GM19463 (cell line): ENCODE measurements at regions not wholly inside any gene's neighbourhood (a gene's known extent, or its start where the extent isn't known, plus 50 kb on each side); places are given as distances from the start of the nearest gene placed in this dataset.
"Not testable (repeated sequence)": the region's sequence is repeated elsewhere in the genome, so short reads cannot be mapped to it uniquely, and the experiment has no call there.

Source experiments
- ATAC-seq: cut with Tn5 transposase; IDR thresholded peaks from one replicate; pipeline ENCODE4 v1.9.1; 2021; ENCODE audit warnings: mild to moderate bottlenecking, moderate library complexity; ENCODE audit not compliant: unreplicated experiment

DNA sequence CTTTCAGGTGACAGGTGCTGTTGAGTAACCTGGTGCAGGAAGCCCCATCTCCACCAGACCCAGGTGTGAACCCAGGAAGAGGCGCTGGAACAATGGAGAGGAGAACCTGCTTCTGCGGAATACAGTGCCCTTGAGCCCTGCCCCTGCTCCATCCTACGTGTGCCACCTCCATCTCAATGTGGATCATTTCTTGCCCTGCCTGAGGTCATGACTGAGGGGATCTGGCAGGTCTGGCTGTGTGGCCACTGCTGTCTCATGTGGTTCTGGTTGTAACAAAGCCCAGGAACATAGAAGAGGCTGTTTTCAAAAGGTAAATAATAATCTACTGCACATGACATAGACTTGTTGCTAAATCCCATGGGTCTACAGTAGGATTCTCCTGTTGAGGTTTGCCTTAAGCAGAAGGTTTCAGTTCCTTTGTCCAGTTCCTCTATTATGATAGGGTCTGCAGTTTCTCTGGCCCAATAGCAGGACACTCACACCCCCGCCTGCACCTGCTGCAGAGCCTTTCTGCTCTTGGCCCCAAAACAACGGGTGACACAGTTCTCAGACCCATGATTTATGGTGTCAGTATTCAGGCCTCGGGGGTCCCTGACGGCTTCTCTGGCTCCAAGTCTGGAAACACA is 113.5 kb upstream of the IGLL5 start:
- no peak for ATAC-seq

GRCh38 chr22:22774762-22775161 is 112.9 kb upstream of the IGLL5 start:
- ATAC-seq: not testable (repeated sequence)

DNA sequence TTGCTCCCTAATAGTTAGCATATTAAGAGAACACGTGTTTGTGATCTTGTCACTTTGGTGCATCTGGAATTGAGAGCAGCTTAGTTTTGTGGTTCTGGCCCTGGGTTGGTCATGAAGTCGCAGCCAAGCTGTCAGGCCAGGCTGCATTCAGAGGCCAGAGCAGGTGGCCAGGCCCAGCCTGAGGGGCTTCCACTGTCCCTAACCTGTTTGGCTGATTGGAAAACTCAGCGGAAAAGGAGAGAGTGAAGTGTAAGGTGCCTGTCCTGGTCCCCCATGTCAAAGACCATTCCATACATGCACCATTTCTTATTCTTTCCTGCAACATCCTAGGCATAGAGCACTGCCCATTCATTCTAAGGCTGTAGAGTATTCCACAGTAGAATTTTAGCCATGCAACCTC is 111.5 kb upstream of the IGLL5 start:
- no peak for ATAC-seq

DNA sequence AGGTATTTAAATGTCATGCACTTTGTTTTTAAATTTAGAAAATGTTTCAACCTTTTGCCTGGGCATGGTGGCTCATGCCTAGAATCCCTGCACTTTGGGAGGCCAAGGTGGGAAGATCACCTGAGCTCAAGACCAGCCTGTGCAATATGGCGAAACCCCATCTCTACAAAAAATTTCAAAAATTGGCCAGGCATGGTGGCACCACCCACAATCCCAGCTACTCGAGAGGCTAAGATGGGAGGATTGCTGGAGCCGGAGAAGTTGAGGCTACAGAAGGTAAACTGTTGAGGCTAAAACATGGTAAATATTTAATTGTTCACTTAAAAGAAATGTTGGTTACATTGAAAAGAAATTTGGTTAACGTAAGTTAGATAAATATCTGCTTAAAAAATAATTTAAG is 108.4 kb upstream of the IGLL5 start:
- no peak for ATAC-seq

DNA sequence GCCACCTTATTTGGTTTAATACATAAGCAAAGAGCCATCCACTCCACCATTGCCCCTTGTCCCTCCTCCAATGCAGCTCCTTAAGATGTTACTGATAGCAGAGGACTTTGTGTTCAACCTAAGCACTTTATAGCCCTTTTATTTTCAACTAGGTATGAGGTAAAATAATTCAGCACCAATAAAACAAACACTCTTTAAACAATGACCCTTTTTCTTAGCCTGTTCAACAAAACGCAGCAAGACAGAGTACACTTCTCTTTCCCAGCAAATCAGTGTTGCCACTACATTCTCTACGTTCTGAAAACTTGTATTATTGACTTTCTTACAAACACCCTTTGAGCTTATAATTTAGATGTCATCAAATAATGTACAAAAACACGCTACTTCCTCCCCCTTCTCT is 104.0 kb upstream of the IGLL5 start:
- no peak for ATAC-seq

DNA sequence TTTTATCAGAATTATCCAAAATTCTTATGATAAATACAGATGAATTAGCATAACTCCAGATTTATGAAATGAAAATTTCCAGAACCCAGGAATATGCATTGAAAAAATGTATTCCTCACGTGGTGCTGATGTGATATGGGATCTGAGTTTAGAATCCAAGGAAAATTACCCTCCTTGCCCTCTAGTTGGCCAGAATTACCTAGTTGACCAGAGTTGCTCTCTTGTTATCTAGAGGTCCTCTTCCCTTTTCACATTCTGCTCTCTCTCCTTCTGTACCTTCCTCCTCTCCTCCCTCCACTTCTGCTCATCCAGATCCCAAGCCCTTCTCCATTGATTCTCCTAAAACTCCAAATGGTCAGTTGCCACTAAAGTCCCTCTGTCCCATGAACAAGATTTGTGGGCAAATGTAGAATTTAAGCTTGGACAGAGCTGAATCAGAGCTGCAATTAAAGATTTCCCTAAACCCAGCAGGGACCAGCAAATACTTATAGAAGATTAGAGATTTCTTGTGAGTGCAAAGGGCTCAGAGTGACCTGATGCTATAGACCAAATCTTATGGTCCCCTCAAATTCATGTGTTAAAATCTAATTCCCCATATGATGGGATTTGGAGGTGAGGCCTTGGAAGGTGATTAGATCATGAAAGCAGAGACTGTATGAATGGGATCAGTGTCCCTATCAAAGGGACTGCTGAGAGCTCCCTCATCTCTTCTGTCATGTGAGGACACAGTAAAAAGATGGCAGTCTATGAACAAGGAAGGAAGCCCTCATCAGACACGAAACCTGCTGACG is 103.2 kb upstream of the IGLL5 start:
- ATAC-seq: no peak

DNA sequence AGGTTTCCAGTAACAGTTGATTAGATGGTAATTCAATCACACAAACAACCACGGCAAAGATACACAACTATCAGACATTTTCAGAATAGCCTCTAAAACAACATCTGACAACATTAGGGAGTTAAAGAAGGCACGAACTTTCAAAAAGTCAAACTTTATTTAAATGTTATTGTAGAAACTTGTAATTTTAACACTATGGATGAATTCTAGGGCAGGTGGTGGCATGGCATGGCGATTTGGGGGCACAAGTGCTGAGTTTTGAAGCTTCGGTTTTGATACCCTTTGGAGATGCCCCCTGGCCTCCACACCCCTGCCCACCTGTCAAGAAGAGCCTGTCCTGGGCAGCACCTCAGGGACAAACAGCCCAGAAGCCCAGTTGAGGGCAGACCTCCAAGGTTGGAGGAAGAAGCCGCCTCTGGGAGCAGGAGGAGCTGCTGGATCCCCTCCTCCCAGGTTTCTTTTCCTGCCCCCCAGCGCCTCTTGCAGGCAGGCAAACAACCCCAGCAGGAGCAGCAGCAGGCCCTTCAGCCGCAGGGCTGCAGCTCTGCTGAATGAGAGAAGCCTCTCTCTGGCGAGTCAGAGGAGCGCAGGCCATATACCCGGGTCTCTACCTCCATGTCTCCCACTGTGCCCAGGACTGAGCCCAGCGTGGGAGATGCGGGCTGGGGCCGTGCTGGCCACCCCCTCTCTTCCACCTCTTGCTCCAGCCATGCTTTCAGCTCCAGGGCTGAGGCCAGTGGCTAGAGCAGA is 102.1 kb upstream of the IGLL5 start:
- ATAC-seq: no peak

DNA sequence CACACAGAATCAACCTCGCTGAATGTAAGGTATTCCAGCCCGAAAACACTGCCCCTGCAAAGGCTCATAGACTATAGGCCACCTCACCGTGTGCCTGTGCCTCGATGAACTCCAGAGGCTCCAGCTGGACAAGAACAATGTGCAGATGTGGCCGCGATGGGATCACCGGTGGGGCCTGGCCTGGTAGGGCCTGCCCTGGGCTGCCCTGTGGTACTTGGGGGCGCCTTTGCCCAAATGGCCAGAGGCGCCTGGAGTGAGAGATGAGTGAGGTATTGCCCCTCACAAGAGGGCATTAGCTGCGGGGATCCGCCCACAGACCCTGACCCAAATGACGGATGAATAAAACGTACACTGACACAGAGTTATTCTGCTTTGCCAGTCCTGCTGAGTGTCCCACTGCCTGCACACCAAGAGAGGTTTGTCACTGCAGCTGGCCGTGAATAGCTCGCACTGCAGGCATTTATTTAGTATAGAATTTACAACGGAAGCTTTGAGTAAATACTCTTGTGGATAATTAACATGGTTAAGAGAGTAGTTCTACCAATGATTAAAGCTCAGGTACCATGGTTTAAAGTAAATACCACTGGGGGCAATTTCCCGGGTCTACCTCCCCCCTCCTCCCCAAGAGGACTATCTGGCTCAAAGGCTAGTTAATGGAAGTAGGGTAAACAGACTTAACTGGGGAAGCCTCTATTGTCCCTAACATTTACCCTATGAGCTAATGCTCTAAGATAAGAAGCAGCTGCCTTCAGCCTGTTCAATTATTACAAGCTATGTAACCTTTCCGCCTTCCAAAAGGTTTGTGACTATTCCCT is 101.1 kb upstream of the IGLL5 start:
- ATAC-seq: no peak

DNA sequence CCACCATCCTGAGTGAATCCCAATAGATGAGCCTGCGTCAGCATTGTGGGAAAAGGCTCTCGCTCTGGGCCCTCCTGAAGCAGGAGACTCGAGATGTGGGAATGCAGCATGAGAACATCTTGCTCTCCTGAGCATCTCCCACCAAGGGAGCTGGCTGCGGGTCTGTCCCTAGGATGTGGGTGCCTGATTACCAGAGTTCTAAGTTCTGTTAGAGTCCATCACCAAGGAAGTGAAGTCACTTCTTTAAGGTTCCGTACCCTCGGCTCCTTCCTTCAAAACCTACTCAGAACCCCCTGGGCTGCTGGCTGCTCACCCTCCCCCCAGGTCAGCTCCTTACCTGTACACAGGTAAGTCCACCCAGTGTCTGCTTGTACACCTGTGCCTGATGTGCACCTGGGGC is 100.5 kb upstream of the IGLL5 start:
- no peak for ATAC-seq

GRCh38 chr22:22787786-22788459 is 99.7 kb upstream of the IGLL5 start:
- no peak for ATAC-seq

GRCh38 chr22:22788460-22789037 is 99.1 kb upstream of the IGLL5 start:
- ATAC-seq: no peak

GRCh38 chr22:22789233-22789921 is 98.2 kb upstream of the IGLL5 start:
- ATAC-seq: no peak

DNA sequence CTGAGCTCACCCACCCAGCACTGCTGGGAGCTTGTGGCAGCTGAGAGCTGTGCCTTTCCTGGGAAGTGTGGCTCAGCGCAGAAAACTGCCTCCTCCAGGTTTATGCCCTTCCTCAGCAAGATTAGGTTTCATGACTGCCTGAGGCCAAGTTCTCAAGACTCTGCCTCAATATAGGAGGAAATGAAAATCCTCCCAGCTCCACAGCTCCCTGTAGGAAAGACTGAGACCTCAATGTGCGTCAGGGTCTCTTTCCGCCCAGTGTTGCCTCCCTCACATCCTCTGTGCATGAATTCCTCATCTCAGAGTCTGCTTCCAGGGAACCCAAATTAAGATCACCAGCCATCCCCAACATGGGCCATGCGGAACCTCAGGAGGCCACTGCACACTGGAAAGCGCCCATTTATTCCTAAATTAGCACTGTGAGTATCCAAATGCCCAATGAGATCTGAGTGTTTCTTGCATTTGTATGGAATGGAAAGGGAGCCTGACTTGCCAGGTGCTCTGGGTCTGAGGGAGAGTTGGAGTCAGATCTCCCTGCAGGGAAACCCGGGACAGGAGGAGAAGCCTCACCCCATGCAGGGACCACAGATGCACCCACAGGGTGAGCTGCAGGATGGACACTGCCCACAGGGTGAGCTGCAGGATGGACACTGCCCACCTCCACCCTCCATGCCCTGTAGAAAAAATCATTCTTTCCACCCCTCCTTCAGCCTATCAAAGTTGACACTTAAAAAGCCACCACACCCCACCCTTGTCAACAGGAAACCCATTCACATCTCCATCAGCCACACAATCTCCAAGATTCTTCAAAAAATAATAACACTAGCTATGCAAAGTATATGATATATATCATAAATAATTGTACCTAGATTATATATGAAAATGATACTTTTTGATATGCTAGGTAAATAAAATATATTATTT is 97.4 kb upstream of the IGLL5 start:
- no peak for ATAC-seq

- no peak for ATAC-seq
Measured at GRCh38 chr22:22791438-22792181, 96.0 kb upstream of the IGLL5 start.

DNA sequence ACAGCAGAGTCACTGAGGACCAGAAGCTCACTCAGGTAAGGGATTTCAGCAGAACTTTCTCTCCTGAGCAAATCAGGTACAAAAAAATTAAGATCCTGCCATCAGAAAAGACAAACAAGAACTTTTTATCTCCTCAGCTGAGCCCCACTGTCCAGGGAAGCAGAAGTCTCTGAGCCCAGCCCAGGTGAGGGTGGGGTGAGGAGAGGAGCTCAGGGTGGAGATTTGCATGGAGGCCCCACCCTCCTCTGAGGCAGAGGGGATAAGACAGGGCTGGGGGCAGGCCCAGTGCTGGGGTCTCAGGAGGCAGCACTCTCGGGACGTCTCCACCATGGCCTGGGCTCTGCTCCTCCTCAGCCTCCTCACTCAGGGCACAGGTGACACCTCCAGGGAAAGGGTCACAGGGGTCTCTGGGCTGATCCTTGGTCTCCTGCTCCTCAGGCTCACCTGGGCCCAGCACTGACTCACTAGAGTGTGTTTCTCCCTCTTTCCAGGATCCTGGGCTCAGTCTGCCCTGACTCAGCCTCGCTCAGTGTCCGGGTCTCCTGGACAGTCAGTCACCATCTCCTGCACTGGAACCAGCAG is 95.3 kb upstream of the IGLL5 start:
- ATAC-seq: not testable (repeated sequence)

- ATAC-seq: not testable (repeated sequence)
Measured at GRCh38 chr22:22795639-22796038, 92.0 kb upstream of the IGLL5 start.

GRCh38 chr22:22796724-22797123 is 90.9 kb upstream of the IGLL5 start:
- no peak for ATAC-seq
